Transverse colon (tissue), 4 donors: ENCODE measurements at regions not wholly inside any gene's neighbourhood (a gene's known extent, or its start where the extent isn't known, plus 50 kb on each side); places are given as distances from the start of the nearest gene placed in this dataset.

Experiments used
- DNase-seq: peaks from one replicate; pipeline ENCODE4 v3.0.0-alpha.2; 2019
- H3K27ac ChIP-seq, 4 donors: fragments of 200-600 bp; sonication (generic); 2 replicates each; pipeline ENCODE4 v1.5.1; 2016 to 2018; ENCODE audit warnings: inconsistent platforms in 4 of 4
- H3K27me3 ChIP-seq: fragments of 200-600 bp; sonication (generic); 2 replicates; pipeline ENCODE4 v1.5.1; 2017; ENCODE audit warnings: inconsistent platforms
- H3K36me3 ChIP-seq, 4 donors: fragments of 200-600 bp; sonication (generic); 2 replicates each; pipeline ENCODE4 v1.5.1; 2017 to 2019; ENCODE audit warnings: inconsistent platforms in 4 of 4
- H3K4me1 ChIP-seq, 4 donors: fragments of 200-600 bp; sonication (generic); 2 replicates each; pipeline ENCODE4 v1.5.1; 2017 to 2020; ENCODE audit warnings: inconsistent platforms in 4 of 4
- H3K4me3 ChIP-seq, 4 donors: fragments of 200-600 bp; sonication (generic); 1 replicate in 1 of 4; 2 replicates in 3 of 4; pipeline versions ENCODE4 v1.5.1 to v1.6.1; 2017 to 2019; ENCODE audit warnings: inconsistent platforms in 4 of 4
- H3K9me3 ChIP-seq, 2 donors: fragments of 200-600 bp; sonication (generic); 2 replicates each; pipeline ENCODE4 v1.5.1; 2017 to 2019; ENCODE audit warnings: inconsistent platforms in 2 of 2
- CTCF ChIP-seq, 5 experiments: fragments of 200-600 bp in 3 of 5; fragments of 450-650 bp in 2 of 5; sonication (generic) in 3 of 5; IDR thresholded peaks; 1 replicate in 2 of 5; 2 replicates in 3 of 5; pipeline ENCODE4 v1.5.1; 2016 to 2017; ENCODE audit warnings: antibody characterized with exemption in 5 of 5, inconsistent platforms in 3 of 5, mild to moderate bottlenecking in 2 of 5, moderate library complexity in 1 of 5
- EP300 ChIP-seq: sonication (generic); formaldehyde crosslinking; IDR thresholded peaks from one replicate; pipeline ENCODE4 v1.6.1; 2017; ENCODE audit warnings: antibody characterized with exemption, low read depth
- POLR2A ChIP-seq: fragments of 450-650 bp; IDR thresholded peaks from one replicate; pipeline ENCODE4 v1.6.1; 2016; ENCODE audit warnings: antibody characterized with exemption, mild to moderate bottlenecking, moderate library complexity
- POLR2AphosphoS5 ChIP-seq, 3 donors: sonication (generic); formaldehyde crosslinking; IDR thresholded peaks; one replicate each; pipeline ENCODE4 v1.6.1; 2016; ENCODE audit warnings: antibody characterized with exemption in 3 of 3
- WGBS, 2 donors: methylation state at CpG; one replicate each; pipeline ENCODE4 v1.1.5; 2018; ENCODE audit warnings: low coverage in 1 of 2; 5-methylcytosine and 5-hydroxymethylcytosine counted together
- in situ Hi-C, 4 donors: fragments of 200-750 bp; cut with MboI; loops; one replicate each; pipeline versions ENCODE4 v1.15.0 to v1.15.1; 2017; ENCODE audit warnings: low sequenced_read_pairs in 3 of 4, low pct_ligation_motif_present in 1 of 4, low pct_unique_long_range_greater_than_20kb in 1 of 4
- intact Hi-C: fragments of 100-400 bp; cut with DNase I; formaldehyde crosslinking; loops from one replicate; pipeline ENCODE4 v1.15.1; 2023; ENCODE audit warnings: low total_unique reads

GRCh38 chr15:100710744-100711515 is 108.5 kb downstream of the ASB7 start:
- peaks cover 0 to 16% (median 0%) of the 10 kb centered on the region in 4 donors for H3K4me1 ChIP-seq
- no peaks in the 10 kb centered on the region for H3K9me3 ChIP-seq
- 84 to 100% methylated on average over 1 to 16 of the region's 16 CpGs for WGBS, 2 donors
- H3K27me3 ChIP-seq = no peaks in the 10 kb centered on the region
- H3K4me3 ChIP-seq = no peak overlapping the region
- in situ Hi-C loops (no loop called here), intact Hi-C loops (no loop called here)
- no peaks in the 10 kb centered on the region for H3K36me3 ChIP-seq
- TF ChIP-seq EP300 (no peak), POLR2AphosphoS5 (IDR thresholded peaks at IDR 0.05) (no peak), POLR2A (no peak), CTCF (IDR thresholded peaks at IDR 0.05) (no peak)
- DNase-seq = no peak
- peak overlapping the region in 3 of 4 donors; percentile 34 to 46 (median 42) for H3K27ac ChIP-seq

GRCh38 chr15:100711516-100712021 is 109.2 kb downstream of the ASB7 start:
- DNase-seq = no peak
- Histone ChIP-seq H3K4me1 (peaks cover 0 to 16% (median 0%) of the 10 kb centered on the region in 4 donors), H3K27ac (peak overlapping the region; percentile 34 to 57 (median 44)), H3K4me3 (no peak overlapping the region), H3K27me3 (no peaks in the 10 kb centered on the region), H3K36me3 (no peaks in the 10 kb centered on the region), H3K9me3 (no peaks in the 10 kb centered on the region)
- 49% methylated on average over 9 of the region's 9 CpGs; no CpG with 5 or more reads in 1 of the 2 donors for WGBS, 2 donors
- TF ChIP-seq EP300 (no peak), CTCF (IDR thresholded peaks at IDR 0.05) (no peak), POLR2AphosphoS5 (IDR thresholded peaks at IDR 0.05) (no peak), POLR2A (no peak)
- intact Hi-C loops = no loop called here
- in situ Hi-C loops = no loop called here

GRCh38 chr15:100712226-100712625 is 109.8 kb downstream of the ASB7 start:
- peak overlapping the region; percentile 34 to 57 (median 44) for H3K27ac ChIP-seq

More at GRCh38 chr15:100712226-100712625, 109.8 kb downstream of the ASB7 start:
- H3K4me3 ChIP-seq = no peak overlapping the region
- no peaks in the 10 kb centered on the region for H3K36me3 ChIP-seq
- TF ChIP-seq POLR2AphosphoS5 (IDR thresholded peaks at IDR 0.05) (no peak), CTCF (IDR thresholded peaks at IDR 0.05) (no peak), POLR2A (no peak), EP300 (no peak)
- 82% methylated on average over 7 of the region's 8 CpGs; no CpG with 5 or more reads in 1 of the 2 donors for WGBS, 2 donors
- peak; percentile 25 for DNase-seq
- H3K9me3 ChIP-seq = no peaks in the 10 kb centered on the region
- H3K4me1 ChIP-seq = peaks cover 0 to 16% (median 0%) of the 10 kb centered on the region in 4 donors
- in situ Hi-C loops = no loop called here
- intact Hi-C loops = no loop called here
- H3K27me3 ChIP-seq = no peaks in the 10 kb centered on the region
